ENCODE measurements at regions not wholly inside any gene's neighbourhood (a gene's known extent, or its start where the extent isn't known, plus 50 kb on each side); places are given as distances from the start of the nearest gene placed in this dataset.
A peak's percentile ranks its signal among the peaks of the same experiment; 100 is the strongest.

DNA sequence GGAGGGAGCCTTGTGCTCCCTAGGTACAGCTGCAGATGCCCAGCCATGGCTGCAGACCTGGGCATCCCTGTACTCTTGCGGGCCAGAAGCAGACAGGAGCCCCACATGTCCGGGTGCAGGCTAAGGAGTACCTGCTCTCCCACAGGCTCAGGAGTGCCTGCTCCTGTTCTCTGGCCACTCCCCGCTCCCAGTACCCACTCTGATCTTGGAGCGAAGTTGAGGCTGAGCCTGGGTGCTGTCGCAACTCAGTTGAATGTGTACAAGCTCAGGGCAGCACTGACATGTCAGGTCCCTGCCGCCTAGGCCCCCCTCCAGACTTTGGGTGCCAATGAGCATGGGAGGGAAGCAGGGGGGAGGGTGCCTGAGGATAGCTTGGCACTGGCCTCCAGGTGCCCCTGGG, 666.9 kb downstream of the PLPP3 start:
- DNase-seq (ENCODE audit: low spot score) = no peak
- in situ Hi-C loops (cut with MboI; ENCODE audit: low pct_unique_long_range_greater_than_20kb, low sequenced_read_pairs, unreplicated experiment) = no loop called here
- TF ChIP-seq, protein P1, sequence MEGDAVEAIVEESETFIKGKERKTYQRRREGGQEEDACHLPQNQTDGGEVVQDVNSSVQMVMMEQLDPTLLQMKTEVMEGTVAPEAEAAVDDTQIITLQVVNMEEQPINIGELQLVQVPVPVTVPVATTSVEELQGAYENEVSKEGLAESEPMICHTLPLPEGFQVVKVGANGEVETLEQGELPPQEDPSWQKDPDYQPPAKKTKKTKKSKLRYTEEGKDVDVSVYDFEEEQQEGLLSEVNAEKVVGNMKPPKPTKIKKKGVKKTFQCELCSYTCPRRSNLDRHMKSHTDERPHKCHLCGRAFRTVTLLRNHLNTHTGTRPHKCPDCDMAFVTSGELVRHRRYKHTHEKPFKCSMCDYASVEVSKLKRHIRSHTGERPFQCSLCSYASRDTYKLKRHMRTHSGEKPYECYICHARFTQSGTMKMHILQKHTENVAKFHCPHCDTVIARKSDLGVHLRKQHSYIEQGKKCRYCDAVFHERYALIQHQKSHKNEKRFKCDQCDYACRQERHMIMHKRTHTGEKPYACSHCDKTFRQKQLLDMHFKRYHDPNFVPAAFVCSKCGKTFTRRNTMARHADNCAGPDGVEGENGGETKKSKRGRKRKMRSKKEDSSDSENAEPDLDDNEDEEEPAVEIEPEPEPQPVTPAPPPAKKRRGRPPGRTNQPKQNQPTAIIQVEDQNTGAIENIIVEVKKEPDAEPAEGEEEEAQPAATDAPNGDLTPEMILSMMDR (IDR thresholded peaks at IDR 0.05; ENCODE audit: extremely low read depth, insufficient read depth, missing control alignments) = no peak

DNA sequence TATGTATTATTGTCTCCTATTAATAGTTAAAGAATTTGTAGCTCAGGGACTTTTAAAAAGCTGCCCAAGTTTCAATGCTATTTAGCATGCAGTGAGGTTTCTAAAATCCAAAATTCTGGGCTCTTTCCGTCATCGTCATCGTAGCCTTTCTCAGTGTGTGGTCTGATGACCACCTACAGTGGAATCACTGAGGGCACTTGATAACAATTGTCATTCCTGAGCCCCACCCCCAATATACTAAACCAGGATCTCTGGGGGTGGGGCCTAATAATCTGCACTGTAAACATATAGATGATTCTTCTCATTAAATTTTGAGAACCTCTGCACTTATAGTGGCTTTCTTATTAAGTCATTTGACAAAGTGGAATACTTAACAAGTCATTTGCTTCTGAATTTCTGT, 674.8 kb downstream of the PLPP3 start:
- TF ChIP-seq, protein P1 (IDR thresholded peaks at IDR 0.05; ENCODE audit: extremely low read depth, insufficient read depth, missing control alignments) = no peak
- no peak for DNase-seq (ENCODE audit: low spot score)
- in situ Hi-C loops (cut with MboI; ENCODE audit: low pct_unique_long_range_greater_than_20kb, low sequenced_read_pairs, unreplicated experiment) = no loop called here

- no peak for DNase-seq (ENCODE audit: low spot score)
These were observed 681.2 kb downstream of the PLPP3 start for GRCh38 chr1:55898181-55898580.

GRCh38 chr1:55896210-55896609, 681.0 kb upstream of the USP24 start:
- in situ Hi-C loops (cut with MboI; ENCODE audit: low pct_unique_long_range_greater_than_20kb, low sequenced_read_pairs, unreplicated experiment) = no loop called here
- TF ChIP-seq, protein P1 (IDR thresholded peaks at IDR 0.05; ENCODE audit: extremely low read depth, insufficient read depth, missing control alignments) = no peak
- DNase-seq (ENCODE audit: low spot score) = no peak

More at GRCh38 chr1:55898181-55898580, 681.2 kb downstream of the PLPP3 start:
- TF ChIP-seq, protein P1 (IDR thresholded peaks at IDR 0.05; ENCODE audit: extremely low read depth, insufficient read depth, missing control alignments) = no peak
- in situ Hi-C loops (cut with MboI; ENCODE audit: low pct_unique_long_range_greater_than_20kb, low sequenced_read_pairs, unreplicated experiment) = no loop called here

DNA sequence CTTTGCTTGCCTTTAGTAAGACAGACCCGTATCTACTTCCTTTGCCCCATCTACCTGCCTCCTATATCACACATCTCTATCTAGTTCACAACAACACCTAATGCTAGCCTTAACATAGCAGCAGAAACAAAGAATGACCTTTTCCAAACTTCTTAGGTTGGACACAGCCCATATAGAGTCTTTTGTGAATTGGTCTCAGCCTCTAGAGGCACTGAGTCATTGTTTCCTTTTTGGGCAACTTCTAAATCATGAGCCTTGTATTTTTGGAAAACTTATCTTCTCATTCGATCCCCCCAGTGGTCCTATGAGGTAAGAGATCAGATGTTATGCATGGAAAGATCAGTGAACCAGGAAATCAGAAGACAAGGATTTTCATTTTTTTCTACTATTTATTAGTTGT, 679.4 kb upstream of the USP24 start:
- TF ChIP-seq, protein P1 (IDR thresholded peaks at IDR 0.05; ENCODE audit: extremely low read depth, insufficient read depth, missing control alignments) = no peak
- DNase-seq (ENCODE audit: low spot score) = no peak
- in situ Hi-C loops (cut with MboI; ENCODE audit: low pct_unique_long_range_greater_than_20kb, low sequenced_read_pairs, unreplicated experiment) = no loop called here

GRCh38 chr1:55893155-55893554, 678.0 kb upstream of the USP24 start:
- TF ChIP-seq, protein P1 (IDR thresholded peaks at IDR 0.05; ENCODE audit: extremely low read depth, insufficient read depth, missing control alignments) = peak; percentile 45
- peak; percentile 12 for DNase-seq (ENCODE audit: low spot score)
- in situ Hi-C loops (cut with MboI; ENCODE audit: low pct_unique_long_range_greater_than_20kb, low sequenced_read_pairs, unreplicated experiment) = no loop called here
